ENCODE measurements at regions not wholly inside any gene's neighbourhood (a gene's known extent, or its start where the extent isn't known, plus 50 kb on each side); places are given as distances from the start of the nearest gene placed in this dataset.

GRCh38 chr6:80679992-80680391, 573.5 kb downstream of the BCKDHB start:
- POLR2A ChIA-PET (ENCODE audit: partially characterized antibody), result no interaction called here
- no peak overlapping the region for H2BK5ac ChIP-seq (ENCODE audit: low read depth, low read length)
- TF ChIP-seq MAFK (IDR thresholded peaks at IDR 0.05; ENCODE audit: low read depth, low read length), result no peak
- no peak for TF ChIP-seq HDAC2 (IDR thresholded peaks at IDR 0.05; ENCODE audit: borderline replicate concordance in 1 of 2, low read depth in 2 of 2, low read length in 2 of 2)
- no peak for TF ChIP-seq FOSL1 (IDR thresholded peaks at IDR 0.05; ENCODE audit: insufficient read depth, low read depth, low read length)
- TF ChIP-seq BCL11A (IDR thresholded peaks at IDR 0.05; ENCODE audit: low read depth in 2 of 2, low read length in 2 of 2), result no peak
- no peak for TF ChIP-seq TEAD4 (IDR thresholded peaks at IDR 0.05; ENCODE audit: low read depth, low read length)
- H2BK12ac ChIP-seq (ENCODE audit: low read depth, low read length), result no peak overlapping the region
- H2AFZ ChIP-seq (ENCODE audit: low read length), result no peak overlapping the region
- no peak overlapping the region for H4K5ac ChIP-seq (ENCODE audit: insufficient read length, low read depth, low read length)
- no peaks in the 10 kb centered on the region for H3K36me3 ChIP-seq (ENCODE audit: control insufficient read depth in 2 of 4, insufficient read depth in 4 of 4, low read length in 3 of 4)
- no peaks in the 10 kb centered on the region for H3K27me3 ChIP-seq (replicated peaks in 1 of 4; ENCODE audit: control insufficient read depth in 3 of 4, extremely low read depth in 1 of 4, insufficient read depth in 3 of 4, low read length in 3 of 4)
- no peak overlapping the region for H4K91ac ChIP-seq (replicated peaks; ENCODE audit: insufficient read length, low read length)
- H3K56ac ChIP-seq (replicated peaks; ENCODE audit: insufficient read length, low read depth, low read length), result no peak overlapping the region
- H3K79me2 ChIP-seq (ENCODE audit: control insufficient read depth in 1 of 2, insufficient read depth in 2 of 2, low read length in 2 of 2), result no peaks in the 10 kb centered on the region
- no peak overlapping the region for H3K4me3 ChIP-seq (ENCODE audit: extremely low read depth in 1 of 4, insufficient read depth in 2 of 4, low read depth in 3 of 4, low read length in 4 of 4)
- no peak overlapping the region for H3K9ac ChIP-seq (replicated peaks in 1 of 4; ENCODE audit: extremely low read depth in 1 of 4, low read depth in 3 of 4, low read length in 3 of 4)
- 90% methylated on average over 2 of the region's 2 CpGs; no CpG with 5 or more reads in 1 of the 2 experiments for whole genome bisulfite sequencing, 2 experiments (ENCODE audit: extremely low coverage in 1 of 2, insufficient coverage in 1 of 2, insufficient read length in 1 of 2, insufficient replicate concordance in 2 of 2, low coverage in 1 of 2, low lambda C conversion rate in 2 of 2, missing lambda C conversion rate in 1 of 2)
- CTCF ChIA-PET (ENCODE audit: partially characterized antibody), result no interaction called here
- no peak overlapping the region for H3K14ac ChIP-seq (ENCODE audit: insufficient read length)
- H3K27ac ChIP-seq (ENCODE audit: low read depth, low read length), result no peak overlapping the region
- H2BK15ac ChIP-seq (ENCODE audit: low read length), result no peak overlapping the region
- H4K8ac ChIP-seq (ENCODE audit: extremely low read depth, insufficient read depth, low read length), result no peak overlapping the region
- no peak for FAIRE-seq
- H2AK5ac ChIP-seq (ENCODE audit: low read depth, low read length), result no peak overlapping the region
- no peak overlapping the region for H3K4ac ChIP-seq (replicated peaks; ENCODE audit: insufficient read length, low read depth, low read length)
- H4K20me1 ChIP-seq (replicated peaks in 1 of 2; ENCODE audit: control insufficient read depth in 1 of 2, insufficient read depth in 2 of 2, low read length in 2 of 2), result no peaks in the 10 kb centered on the region
- no peaks in the 10 kb centered on the region for H3K4me1 ChIP-seq (replicated peaks in 1 of 4; ENCODE audit: control insufficient read depth in 3 of 4, insufficient read depth in 4 of 4, low read length in 3 of 4)
- no peak for DNase-seq (ENCODE audit: low read depth in 1 of 2, low spot score in 2 of 2)
- no peak overlapping the region for H3K23ac ChIP-seq (ENCODE audit: insufficient read length)
- H2BK120ac ChIP-seq (replicated peaks; ENCODE audit: low read depth, low read length), result no peak overlapping the region
- H3K9me3 ChIP-seq (ENCODE audit: insufficient read depth in 2 of 2, low read depth in 1 of 2, low read length in 1 of 2), result peaks cover 3 to 5% of the 10 kb centered on the region in 2 experiments; a peak in 2 of 4 replicates
- H3K79me1 ChIP-seq (ENCODE audit: low read depth, low read length), result no peaks in the 10 kb centered on the region
- H2BK20ac ChIP-seq (ENCODE audit: low read length), result no peak overlapping the region
- no peaks in the 10 kb centered on the region for H3K23me2 ChIP-seq (ENCODE audit: low read depth, low read length)
- H3K18ac ChIP-seq (ENCODE audit: extremely low read depth, low read length), result no peak overlapping the region
- no peak overlapping the region for H3K4me2 ChIP-seq (ENCODE audit: insufficient read depth in 1 of 2, low read depth in 2 of 2, low read length in 2 of 2)

Measured in H1 (cell line).